ENCODE measurements at regions not wholly inside any gene's neighbourhood (a gene's known extent, or its start where the extent isn't known, plus 50 kb on each side); places are given as distances from the start of the nearest gene placed in this dataset.

- no peak for TF ChIP-seq EP300 (IDR thresholded peaks at IDR 0.05)
- TF ChIP-seq CTCF (IDR thresholded peaks at IDR 0.05) = no peak
- TF ChIP-seq POLR2AphosphoS5 (IDR thresholded peaks at IDR 0.05) = no peak
Measured at GRCh38 chrY:12552471-12553283, 148.4 kb upstream of the USP9Y start.

Data from stomach (tissue), 4 donors.